ENCODE measurements at regions not wholly inside any gene's neighbourhood (a gene's known extent, or its start where the extent isn't known, plus 50 kb on each side); places are given as distances from the start of the nearest gene placed in this dataset.

DNA sequence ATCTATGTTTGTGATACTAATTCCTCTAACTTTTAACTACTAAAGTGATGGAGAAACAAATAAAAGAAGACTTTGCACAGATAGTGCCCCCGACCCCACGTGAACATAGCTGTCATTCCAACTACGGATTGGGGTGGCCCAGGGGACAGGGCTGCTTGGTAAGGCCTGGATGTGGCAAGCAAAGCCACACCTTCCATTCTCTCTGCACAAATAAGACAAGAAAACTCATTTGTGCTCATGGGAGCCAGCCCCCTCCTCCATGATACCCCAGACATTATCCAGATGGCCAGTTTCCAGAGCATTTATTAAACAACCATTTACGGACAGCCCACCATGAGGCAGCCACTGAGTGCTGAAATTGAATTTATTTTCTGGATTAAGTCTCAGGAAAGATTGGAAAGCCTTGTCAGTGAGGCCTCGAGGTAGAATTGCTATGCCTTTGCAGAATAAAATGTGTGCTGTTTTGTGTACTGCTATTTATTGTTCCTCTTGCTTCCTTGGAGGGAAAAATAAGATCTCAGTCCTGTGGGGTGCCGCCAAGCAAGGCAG, 151.2 kb downstream of the UNC5CL start:
- 79% methylated on average over 6 of the region's 6 CpGs for WGBS (ENCODE audit: insufficient coverage, low coverage, low lambda C conversion rate, missing lambda C conversion rate)
- DNase-seq = no peak
- H3K27me3 ChIP-seq = no peaks in the 10 kb centered on the region
- H3K4me1 ChIP-seq = peaks cover 0 to 7% (median 0%) of the 10 kb centered on the region in 4 donors
- ATAC-seq = no peak
- TF ChIP-seq POLR2A (IDR thresholded peaks at IDR 0.05) = no peak
- H3K27ac ChIP-seq = no peak overlapping the region
- H3K9me3 ChIP-seq = no peaks in the 10 kb centered on the region
- no peaks in the 10 kb centered on the region for H3K36me3 ChIP-seq
- intact Hi-C loops (cut with DNase I) = no loop called here
- no peak overlapping the region for H3K4me3 ChIP-seq

DNA sequence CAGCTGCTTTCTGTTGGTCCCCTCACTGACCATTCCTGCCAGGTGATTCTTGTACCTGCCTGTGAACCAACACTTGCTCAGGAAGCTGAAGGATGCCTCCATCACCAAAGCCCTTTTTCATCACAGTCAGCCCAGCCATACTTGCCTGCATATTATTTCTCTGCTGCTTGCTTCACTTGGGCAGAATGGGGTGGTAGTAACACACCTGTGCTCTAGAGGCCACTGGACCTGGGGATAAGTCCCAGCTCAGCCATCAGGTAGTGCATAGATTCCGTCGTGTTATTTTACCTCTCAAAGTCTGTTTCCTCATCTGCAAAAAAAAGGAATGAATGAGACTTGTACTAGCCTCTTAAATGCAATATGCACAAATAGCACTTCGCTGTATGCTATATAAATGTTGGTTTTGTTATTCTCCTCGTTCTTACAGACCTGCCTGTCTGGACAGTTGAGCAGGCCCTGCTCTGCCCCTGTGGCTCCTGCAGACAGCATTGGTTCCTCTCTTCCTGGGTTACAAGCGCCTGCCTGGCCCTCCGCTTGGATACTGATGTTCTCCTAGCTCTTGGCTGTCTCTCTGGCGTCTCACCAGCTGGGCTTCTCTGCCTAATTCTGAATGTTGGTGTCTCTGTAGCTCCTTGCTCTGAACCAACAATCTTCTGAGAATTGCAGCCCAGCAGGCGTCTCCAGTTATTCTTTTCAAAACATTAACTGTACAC, 151.8 kb downstream of the UNC5CL start:
- no peak overlapping the region for H3K27ac ChIP-seq
- H3K4me3 ChIP-seq = no peak overlapping the region
- no peak for ATAC-seq
- H3K36me3 ChIP-seq = no peaks in the 10 kb centered on the region
- intact Hi-C loops (cut with DNase I) = no loop called here
- no peak for DNase-seq
- H3K4me1 ChIP-seq = peaks cover 0 to 7% (median 0%) of the 10 kb centered on the region in 4 donors
- no peaks in the 10 kb centered on the region for H3K9me3 ChIP-seq
- 77% methylated on average over 8 of the region's 8 CpGs for WGBS (ENCODE audit: insufficient coverage, low coverage, low lambda C conversion rate, missing lambda C conversion rate)
- H3K27me3 ChIP-seq = no peaks in the 10 kb centered on the region
- no peak for TF ChIP-seq POLR2A (IDR thresholded peaks at IDR 0.05)
- TF ChIP-seq, protein P1, sequence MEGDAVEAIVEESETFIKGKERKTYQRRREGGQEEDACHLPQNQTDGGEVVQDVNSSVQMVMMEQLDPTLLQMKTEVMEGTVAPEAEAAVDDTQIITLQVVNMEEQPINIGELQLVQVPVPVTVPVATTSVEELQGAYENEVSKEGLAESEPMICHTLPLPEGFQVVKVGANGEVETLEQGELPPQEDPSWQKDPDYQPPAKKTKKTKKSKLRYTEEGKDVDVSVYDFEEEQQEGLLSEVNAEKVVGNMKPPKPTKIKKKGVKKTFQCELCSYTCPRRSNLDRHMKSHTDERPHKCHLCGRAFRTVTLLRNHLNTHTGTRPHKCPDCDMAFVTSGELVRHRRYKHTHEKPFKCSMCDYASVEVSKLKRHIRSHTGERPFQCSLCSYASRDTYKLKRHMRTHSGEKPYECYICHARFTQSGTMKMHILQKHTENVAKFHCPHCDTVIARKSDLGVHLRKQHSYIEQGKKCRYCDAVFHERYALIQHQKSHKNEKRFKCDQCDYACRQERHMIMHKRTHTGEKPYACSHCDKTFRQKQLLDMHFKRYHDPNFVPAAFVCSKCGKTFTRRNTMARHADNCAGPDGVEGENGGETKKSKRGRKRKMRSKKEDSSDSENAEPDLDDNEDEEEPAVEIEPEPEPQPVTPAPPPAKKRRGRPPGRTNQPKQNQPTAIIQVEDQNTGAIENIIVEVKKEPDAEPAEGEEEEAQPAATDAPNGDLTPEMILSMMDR (IDR thresholded peaks at IDR 0.05) = no peak

DNA sequence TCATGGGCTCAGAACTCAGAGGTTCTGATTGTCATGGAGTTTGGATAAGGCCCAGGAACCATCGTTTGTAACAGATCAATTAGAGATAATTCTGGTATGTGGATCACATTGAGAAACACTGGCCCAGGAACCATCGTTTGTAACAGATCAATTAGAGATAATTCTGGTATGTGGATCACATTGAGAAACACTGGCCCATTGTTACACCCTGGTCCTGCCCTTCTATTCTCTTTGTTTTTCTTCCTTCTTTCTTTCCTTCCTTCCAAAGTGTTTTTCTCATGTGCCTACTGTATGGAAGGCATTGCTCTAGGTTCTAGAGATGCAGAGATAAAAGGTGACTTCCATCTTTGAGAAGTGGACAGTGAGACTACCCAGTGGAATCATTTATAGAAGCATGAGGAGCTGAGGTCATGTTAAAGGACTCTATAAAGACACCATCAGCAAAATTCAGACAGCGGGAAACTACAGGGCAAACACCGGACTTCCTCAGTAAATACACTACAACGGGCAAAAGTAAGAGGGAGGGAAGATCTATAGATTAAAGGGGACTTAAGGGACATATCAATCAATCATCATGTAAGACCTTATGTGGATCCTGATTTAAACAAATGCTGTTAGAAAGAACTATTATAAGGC, 153.8 kb downstream of the UNC5CL start:
- DNase-seq = no peak
- intact Hi-C loops (cut with DNase I) = no loop called here
- no peaks in the 10 kb centered on the region for H3K9me3 ChIP-seq
- H3K4me3 ChIP-seq = no peak overlapping the region
- TF ChIP-seq, protein P1 (IDR thresholded peaks at IDR 0.05) = no peak
- TF ChIP-seq POLR2A (IDR thresholded peaks at IDR 0.05) = no peak
- 34% methylated on average over 5 of the region's 5 CpGs for WGBS (ENCODE audit: insufficient coverage, low coverage, low lambda C conversion rate, missing lambda C conversion rate)
- H3K36me3 ChIP-seq = no peaks in the 10 kb centered on the region
- no peak overlapping the region for H3K27ac ChIP-seq
- H3K4me1 ChIP-seq = peaks cover 0 to 7% (median 0%) of the 10 kb centered on the region in 4 donors
- no peaks in the 10 kb centered on the region for H3K27me3 ChIP-seq
- ATAC-seq = peak in 3 of 4 donors; percentile 33 to 45 (median 34)

DNA sequence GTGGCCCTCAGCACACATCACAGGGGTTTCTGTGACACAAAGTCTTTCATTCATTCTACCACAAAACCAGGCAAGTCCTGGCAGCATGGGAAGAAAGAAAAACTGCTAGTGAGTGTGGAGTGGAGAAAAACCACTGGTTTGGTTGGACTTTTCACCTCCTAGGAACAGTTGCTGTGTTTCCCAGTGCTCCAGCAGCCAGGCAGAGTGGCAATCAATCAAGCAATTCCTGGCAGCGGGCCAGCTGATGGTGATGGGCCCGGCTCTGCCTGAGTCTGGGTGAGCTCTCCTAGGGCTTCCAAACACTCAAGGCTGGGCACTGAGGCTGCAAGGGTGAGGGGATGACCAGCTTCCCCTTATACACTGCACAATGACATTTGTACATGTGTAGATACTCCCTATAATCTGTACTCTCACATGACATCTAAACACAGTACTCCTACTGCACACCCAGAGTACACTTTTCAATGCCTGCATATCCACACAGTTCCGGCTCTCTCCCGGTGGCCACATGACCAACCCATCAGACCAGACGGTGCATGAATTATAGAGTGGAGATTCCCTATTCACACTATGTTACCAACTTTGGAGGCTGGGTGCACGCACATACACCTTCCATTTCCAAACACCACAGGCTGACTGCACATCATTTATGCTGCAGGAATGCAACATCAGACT, 156.6 kb downstream of the UNC5CL start:
- no peak overlapping the region for H3K4me3 ChIP-seq

More for the DNA sequence above, 156.6 kb downstream of the UNC5CL start:
- H3K4me1 ChIP-seq = no peaks in the 10 kb centered on the region
- WGBS (ENCODE audit: insufficient coverage, low coverage, low lambda C conversion rate, missing lambda C conversion rate) = 50% methylated on average over 2 of the region's 6 CpGs
- peak in 1 of 3 donors; percentile 25 for DNase-seq
- H3K27ac ChIP-seq = no peak overlapping the region
- ATAC-seq = peak in 1 of 4 donors; percentile 29
- no peaks in the 10 kb centered on the region for H3K9me3 ChIP-seq
- no peak for TF ChIP-seq POLR2A (IDR thresholded peaks at IDR 0.05)
- TF ChIP-seq, protein P1 (IDR thresholded peaks at IDR 0.05) = no peak
- intact Hi-C loops (cut with DNase I) = no loop called here
- no peaks in the 10 kb centered on the region for H3K36me3 ChIP-seq
- no peaks in the 10 kb centered on the region for H3K27me3 ChIP-seq

All from right lobe of liver (tissue), 6 donors.